Esophagus muscularis mucosa (tissue), 4 donors: ENCODE measurements at regions not wholly inside any gene's neighbourhood (a gene's known extent, or its start where the extent isn't known, plus 50 kb on each side); places are given as distances from the start of the nearest gene placed in this dataset.

Source experiments
- CTCF ChIP-seq, 3 experiments: fragments of 200-600 bp in 2 of 3; fragments of 450-650 bp in 1 of 3; sonication (generic) in 2 of 3; IDR thresholded peaks; one replicate each; pipeline ENCODE4 v1.5.1; 2017 to 2019; ENCODE audit warnings: antibody characterized with exemption in 3 of 3, mild to moderate bottlenecking in 2 of 3, moderate library complexity in 1 of 3
- EP300 ChIP-seq: sonication (generic); formaldehyde crosslinking; IDR thresholded peaks from one replicate; pipeline ENCODE4 v1.6.1; 2017; ENCODE audit warnings: antibody characterized with exemption
- POLR2A ChIP-seq: fragments of 450-650 bp; IDR thresholded peaks from one replicate; pipeline ENCODE4 v1.6.1; 2017; ENCODE audit warnings: antibody characterized with exemption, moderate library complexity, mild to moderate bottlenecking, low read depth
- POLR2AphosphoS5 ChIP-seq, 2 donors: sonication (generic); formaldehyde crosslinking; IDR thresholded peaks; one replicate each; pipeline ENCODE4 v1.6.1; 2017; ENCODE audit warnings: antibody characterized with exemption in 2 of 2

GRCh38 chr3:21142949-21143348, 608.1 kb downstream of the ZNF385D start:
- no peak for TF ChIP-seq CTCF (IDR thresholded peaks at IDR 0.05)
- TF ChIP-seq EP300, result no peak
- no peak for TF ChIP-seq POLR2A
- no peak for TF ChIP-seq POLR2AphosphoS5 (IDR thresholded peaks at IDR 0.05)
